SK-N-SH (cell line): ENCODE measurements at regions not wholly inside any gene's neighbourhood (a gene's known extent, or its start where the extent isn't known, plus 50 kb on each side); places are given as distances from the start of the nearest gene placed in this dataset.

Experiments
- CTCF ChIA-PET: fragments of 300-600, 350-600 bp; formaldehyde crosslinking; extraction: SDS; loops from one replicate; lab custom pipeline; 2021; lab: Yijun Ruan, JAX
- POLR2A ChIA-PET: fragments of 350-600 bp; sonication (Branson Sonifier 250); formaldehyde crosslinking; extraction: SDS; loops from one replicate; lab custom pipeline; 2020; ENCODE audit warnings: antibody characterized with exemption, inconsistent platforms; lab: Yijun Ruan, JAX
- DNase-seq: peaks from one replicate; pipeline ENCODE4 v3.0.0; 2012
- H2AFZ ChIP-seq: fragments of 200-600 bp; sonication (generic); 2 replicates; pipeline ENCODE4 v1.8.1; 2016; ENCODE audit warnings: antibody characterized with exemption, mild to moderate bottlenecking, low read depth
- H3F3A ChIP-seq: fragments of 200-600 bp; sonication (generic); replicated peaks from 2 replicates; pipeline ENCODE3; 2016; ENCODE audit warnings: antibody characterized with exemption, mild to moderate bottlenecking; ENCODE audit not compliant: insufficient read depth
- H3K27ac ChIP-seq, 2 experiments: fragments of 200-500 bp in 1 of 2; fragments of 200-600 bp in 1 of 2; sonication (Bioruptor generic) in 1 of 2; sonication (generic), shearing (Covaris generic) in 1 of 2; 2 replicates each; pipeline versions ENCODE4 v1.5.1 to v1.6.1; 2014 to 2016; ENCODE audit warnings: low read depth in 2 of 2, inconsistent platforms in 1 of 2, low read length in 1 of 2, mild to moderate bottlenecking in 1 of 2, mixed read lengths in 1 of 2
- H3K27me3 ChIP-seq: fragments of 200-600 bp; sonication (generic), shearing (Covaris generic); 2 replicates; pipeline ENCODE4 v1.6.1; 2016; ENCODE audit warnings: mixed run types; ENCODE audit not compliant: insufficient read depth
- H3K36me3 ChIP-seq, 2 experiments: fragments of 200-500 bp in 1 of 2; fragments of 200-600 bp in 1 of 2; sonication (Bioruptor generic) in 1 of 2; sonication (generic) in 1 of 2; replicated peaks in 1 of 2; 2 replicates each; pipeline versions ENCODE3 to v1.5.1; 2014 to 2016; ENCODE audit warnings: low read length in 1 of 2, mild to moderate bottlenecking in 1 of 2; ENCODE audit not compliant: insufficient read depth in 2 of 2, control insufficient read depth in 1 of 2
- H3K4me1 ChIP-seq, 2 experiments: fragments of 200-500 bp in 1 of 2; fragments of 200-600 bp in 1 of 2; sonication (Bioruptor generic) in 1 of 2; sonication (generic), shearing (Covaris generic) in 1 of 2; 2 replicates each; pipeline versions ENCODE4 v1.5.1 to v1.6.1; 2014 to 2016; ENCODE audit warnings: low read depth in 1 of 2, low read length in 1 of 2, mixed run types in 1 of 2; ENCODE audit not compliant: insufficient read depth in 2 of 2, control insufficient read depth in 1 of 2
- H3K4me2 ChIP-seq: fragments of 200-600 bp; sonication (generic), shearing (Covaris generic); 2 replicates; pipeline ENCODE4 v1.6.1; 2017; ENCODE audit warnings: mixed run types
- H3K4me3 ChIP-seq, 2 experiments: fragments of 200-500 bp in 1 of 2; fragments of 200-600 bp in 1 of 2; sonication (Bioruptor generic) in 1 of 2; sonication (generic), shearing (Covaris generic) in 1 of 2; 2 replicates each; pipeline versions ENCODE4 v1.5.1 to v1.8.1; 2014 to 2016; ENCODE audit warnings: low read depth in 2 of 2, inconsistent platforms in 1 of 2, low read length in 1 of 2, mild to moderate bottlenecking in 1 of 2, mixed read lengths in 1 of 2, moderate library complexity in 1 of 2
- H3K79me2 ChIP-seq: fragments of 200-600 bp; sonication (generic); 2 replicates; pipeline ENCODE4 v1.8.1; 2017; ENCODE audit warnings: mild to moderate bottlenecking; ENCODE audit not compliant: insufficient read depth
- H3K9ac ChIP-seq: fragments of 200-600 bp; sonication (generic); 2 replicates; pipeline ENCODE4 v1.6.1; 2017; ENCODE audit warnings: mixed run types
- H3K9me2 ChIP-seq: fragments of 200-600 bp; sonication (generic); 2 replicates; pipeline ENCODE4 v1.6.1; 2017; ENCODE audit warnings: mixed run types
- H3K9me3 ChIP-seq: fragments of 200-600 bp; sonication (generic); 2 replicates; pipeline ENCODE4 v1.6.1; 2017; ENCODE audit warnings: mixed run types, mild to moderate bottlenecking, moderate library complexity
- H4K20me1 ChIP-seq: fragments of 200-600 bp; sonication (generic); 2 replicates; pipeline ENCODE4 v1.6.1; 2017; ENCODE audit warnings: mild to moderate bottlenecking, mixed run types; ENCODE audit not compliant: insufficient read depth
- CHD2 ChIP-seq: fragments of 150-350 bp; IDR thresholded peaks from 2 replicates; pipeline ENCODE4 v1.6.1; 2018; ENCODE audit warnings: low read length; ENCODE audit not compliant: partially characterized antibody
- CTCF ChIP-seq: fragments of 200-600 bp; sonication (generic); IDR thresholded peaks from 2 replicates; pipeline ENCODE4 v1.6.1; 2017; ENCODE audit warnings: antibody characterized with exemption, mild to moderate bottlenecking, moderate library complexity
- ELF1 ChIP-seq: IDR thresholded peaks from 2 replicates; pipeline ENCODE4 v1.4.0; 2012
- EP300 ChIP-seq, 2 experiments: IDR thresholded peaks; 2 replicates each; pipeline versions ENCODE4 v1.4.0 to v1.6.1; 2012; ENCODE audit warnings: borderline replicate concordance in 1 of 2, low read depth in 1 of 2, low read length in 1 of 2
- EZH2phosphoT487 ChIP-seq: fragments of 200-600 bp; sonication (generic); IDR thresholded peaks from 2 replicates; pipeline ENCODE4 v1.6.1; 2017; ENCODE audit warnings: low read depth, mixed run types, mild to moderate bottlenecking, antibody characterized with exemption, moderate library complexity, borderline replicate concordance
- FOSL2 ChIP-seq: IDR thresholded peaks from 2 replicates; pipeline ENCODE4 v1.4.0; 2012; ENCODE audit warnings: low read depth, mild to moderate bottlenecking, moderate library complexity, borderline replicate concordance
- FOXM1 ChIP-seq: IDR thresholded peaks from 2 replicates; pipeline ENCODE4 v1.4.0; 2012; ENCODE audit warnings: low read depth, mild to moderate bottlenecking
- GABPA ChIP-seq: IDR thresholded peaks from 2 replicates; pipeline ENCODE4 v1.4.0; 2012; ENCODE audit warnings: low read depth, mild to moderate bottlenecking
- MEF2A ChIP-seq: IDR thresholded peaks from 2 replicates; pipeline ENCODE4 v1.4.0; 2012; ENCODE audit warnings: low read depth, borderline replicate concordance
- NFIC ChIP-seq: IDR thresholded peaks from 2 replicates; pipeline ENCODE4 v1.4.0; 2012; ENCODE audit warnings: borderline replicate concordance
- PBX3 ChIP-seq: IDR thresholded peaks from 2 replicates; pipeline ENCODE4; 2012
- POLR2AphosphoS5 ChIP-seq: IDR thresholded peaks from 2 replicates; pipeline ENCODE4 v1.6.1; 2012; ENCODE audit warnings: low read depth, low read length
- REST ChIP-seq: IDR thresholded peaks from 2 replicates; pipeline ENCODE4 v1.6.1; 2012; ENCODE audit warnings: mild to moderate bottlenecking, low read depth, low read length, moderate library complexity
- TCF12 ChIP-seq: IDR thresholded peaks from 2 replicates; pipeline ENCODE4 v1.4.0; 2012
- TEAD4 ChIP-seq: IDR thresholded peaks from 2 replicates; pipeline ENCODE4 v1.4.0; 2012; ENCODE audit warnings: mild to moderate bottlenecking, borderline replicate concordance; ENCODE audit not compliant: insufficient read depth
- USF2 ChIP-seq: fragments of 150-350 bp; IDR thresholded peaks from 2 replicates; pipeline ENCODE4 v1.6.1; 2017; ENCODE audit warnings: antibody characterized with exemption, low read length, low read depth, borderline replicate concordance
- WGBS: methylation state at CpG from one replicate; pipeline ENCODE4 v1.1.6; 2017; ENCODE audit warnings: low lambda C conversion rate; 5-methylcytosine and 5-hydroxymethylcytosine counted together

GRCh38 chr10:89909752-89910151, 208.4 kb downstream of the KIF20B start:
- Histone ChIP-seq H3K79me2 (no peaks in the 10 kb centered on the region), H2AFZ (no peak overlapping the region), H3K9me2 (no peaks in the 10 kb centered on the region), H3K9me3 (no peaks in the 10 kb centered on the region)
- POLR2A ChIA-PET = no interaction called here
- 2% methylated on average over 3 of the region's 3 CpGs for WGBS
- TF ChIP-seq TEAD4 (no peak), EP300 (IDR thresholded peaks at IDR 0.05; ENCODE audit: borderline replicate concordance in 1 of 2, low read depth in 1 of 2, low read length in 1 of 2) (no peak), EZH2phosphoT487 (no peak), POLR2AphosphoS5 (no peak), USF2 (no peak), REST (no peak), TCF12 (no peak), CHD2 (no peak), GABPA (no peak), FOXM1 (no peak), NFIC (no peak), PBX3 (no peak), MEF2A (no peak), FOSL2 (no peak), ELF1 (no peak), CTCF (no peak)
- TF ChIP-seq, all 33 proteins: peak for 0
- CTCF ChIA-PET = no interaction called here
- no peaks in the 10 kb centered on the region; the same call in 1 of the 2 replicates for H3K27me3 ChIP-seq
- H3K27ac ChIP-seq = no peak overlapping the region
- H4K20me1 ChIP-seq = no peaks in the 10 kb centered on the region
- H3K9ac ChIP-seq = no peak overlapping the region
- H3F3A ChIP-seq = no peaks in the 10 kb centered on the region
- H3K4me3 ChIP-seq = no peak overlapping the region
- DNase-seq = no peak
- H3K36me3 ChIP-seq = no peaks in the 10 kb centered on the region
- no peaks in the 10 kb centered on the region for H3K4me1 ChIP-seq
- H3K4me2 ChIP-seq = no peak overlapping the region
